ENCODE measurements at regions not wholly inside any gene's neighbourhood (a gene's known extent, or its start where the extent isn't known, plus 50 kb on each side); places are given as distances from the start of the nearest gene placed in this dataset.

DNA sequence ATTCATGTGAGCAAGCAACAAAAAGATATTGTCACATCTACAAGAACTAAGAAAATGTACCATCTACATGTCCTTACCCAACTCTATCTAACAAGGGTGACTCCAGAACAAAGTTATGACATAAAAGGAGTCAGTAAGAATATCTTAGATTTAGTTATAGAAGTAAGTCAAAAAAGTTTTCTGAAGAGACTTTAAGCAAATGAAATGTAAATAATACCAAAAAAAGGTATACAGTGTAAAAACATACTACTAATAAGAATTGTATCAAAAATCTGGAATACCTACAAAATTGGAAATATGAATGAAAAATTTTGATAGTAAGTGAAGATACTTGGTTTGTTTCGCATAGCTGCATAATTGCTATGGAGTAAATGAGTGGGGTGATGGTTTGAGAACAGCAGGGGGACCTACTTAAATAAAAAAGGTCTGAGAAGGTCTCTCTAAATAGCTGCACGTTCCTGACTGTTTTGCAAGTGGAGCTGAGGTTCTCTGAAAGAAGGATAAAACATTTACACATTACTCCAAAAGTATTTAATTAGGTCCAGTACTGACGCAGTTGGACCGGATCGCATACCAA, 51.0 kb upstream of the ENPP6 start:
- H3K4me1 Mint-ChIP-seq: peaks cover 3% of the 10 kb centered on the region
- H3K9me3 Mint-ChIP-seq: no peaks in the 10 kb centered on the region
- H3K4me3 Mint-ChIP-seq: no peak overlapping the region
- TF ChIP-seq, protein P1, sequence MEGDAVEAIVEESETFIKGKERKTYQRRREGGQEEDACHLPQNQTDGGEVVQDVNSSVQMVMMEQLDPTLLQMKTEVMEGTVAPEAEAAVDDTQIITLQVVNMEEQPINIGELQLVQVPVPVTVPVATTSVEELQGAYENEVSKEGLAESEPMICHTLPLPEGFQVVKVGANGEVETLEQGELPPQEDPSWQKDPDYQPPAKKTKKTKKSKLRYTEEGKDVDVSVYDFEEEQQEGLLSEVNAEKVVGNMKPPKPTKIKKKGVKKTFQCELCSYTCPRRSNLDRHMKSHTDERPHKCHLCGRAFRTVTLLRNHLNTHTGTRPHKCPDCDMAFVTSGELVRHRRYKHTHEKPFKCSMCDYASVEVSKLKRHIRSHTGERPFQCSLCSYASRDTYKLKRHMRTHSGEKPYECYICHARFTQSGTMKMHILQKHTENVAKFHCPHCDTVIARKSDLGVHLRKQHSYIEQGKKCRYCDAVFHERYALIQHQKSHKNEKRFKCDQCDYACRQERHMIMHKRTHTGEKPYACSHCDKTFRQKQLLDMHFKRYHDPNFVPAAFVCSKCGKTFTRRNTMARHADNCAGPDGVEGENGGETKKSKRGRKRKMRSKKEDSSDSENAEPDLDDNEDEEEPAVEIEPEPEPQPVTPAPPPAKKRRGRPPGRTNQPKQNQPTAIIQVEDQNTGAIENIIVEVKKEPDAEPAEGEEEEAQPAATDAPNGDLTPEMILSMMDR (IDR thresholded peaks at IDR 0.05; ENCODE audit: unreplicated experiment): no peak
- DNase-seq (ENCODE audit: low spot score in 2 of 2, unreplicated experiment in 2 of 2): no peak
- no peak overlapping the region for H3K27ac Mint-ChIP-seq
- no peaks in the 10 kb centered on the region for H3K36me3 Mint-ChIP-seq
- peaks cover 5% of the 10 kb centered on the region for H3K27me3 Mint-ChIP-seq (ENCODE audit: low read depth)

DNA sequence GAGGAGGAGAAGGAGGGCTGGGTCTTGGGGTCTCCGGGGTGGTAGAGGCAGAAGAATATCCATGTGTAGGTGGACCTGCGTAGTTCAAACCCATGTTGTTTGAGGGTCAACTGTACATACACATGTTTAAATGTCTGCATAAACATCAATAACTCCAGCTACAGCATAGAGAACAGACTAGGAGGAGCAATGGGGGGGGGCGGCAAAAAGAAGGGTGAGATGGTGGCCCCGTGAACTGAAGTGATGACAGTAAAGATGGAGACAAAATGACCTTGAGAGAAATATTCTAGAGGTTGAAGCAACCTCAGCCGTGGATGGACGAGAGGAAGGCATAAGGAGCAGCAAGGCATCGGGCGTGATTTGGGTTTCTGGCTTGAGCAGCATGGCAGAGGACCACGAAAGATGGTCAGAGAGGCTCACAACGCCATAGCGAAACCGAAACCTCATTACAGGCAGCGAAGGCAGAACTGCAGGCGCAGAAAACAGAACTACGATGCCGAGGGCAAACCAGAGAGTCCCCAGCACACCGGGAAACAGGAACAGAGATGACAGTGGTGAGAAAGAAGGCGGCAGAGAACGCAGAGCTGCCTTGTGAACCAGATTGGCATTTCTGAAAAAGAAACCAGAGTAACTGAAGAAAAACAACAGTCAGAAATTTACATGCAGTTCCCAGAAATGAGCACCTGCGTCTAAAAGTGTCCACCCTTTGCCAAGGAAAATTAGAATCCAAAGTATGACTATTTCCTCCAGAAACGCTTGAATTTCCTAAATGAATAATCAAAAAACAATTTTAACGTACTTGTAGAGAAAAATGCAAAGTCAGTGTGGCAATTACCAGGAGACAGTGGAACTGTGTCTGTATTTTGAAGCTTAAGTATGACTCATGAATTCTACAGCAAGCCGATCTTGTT, 50.3 kb upstream of the ENPP6 start:
- H3K27me3 Mint-ChIP-seq (ENCODE audit: low read depth): peaks cover 5% of the 10 kb centered on the region
- no peak overlapping the region for H3K27ac Mint-ChIP-seq
- H3K4me3 Mint-ChIP-seq: no peak overlapping the region
- peaks cover 3% of the 10 kb centered on the region for H3K4me1 Mint-ChIP-seq
- no peak for DNase-seq (ENCODE audit: low spot score in 2 of 2, unreplicated experiment in 2 of 2)
- H3K36me3 Mint-ChIP-seq: no peaks in the 10 kb centered on the region
- TF ChIP-seq, protein P1 (IDR thresholded peaks at IDR 0.05; ENCODE audit: unreplicated experiment): no peak
- no peaks in the 10 kb centered on the region for H3K9me3 Mint-ChIP-seq
